GM12891 (cell line): ENCODE measurements at regions not wholly inside any gene's neighbourhood (a gene's known extent, or its start where the extent isn't known, plus 50 kb on each side); places are given as distances from the start of the nearest gene placed in this dataset.

ENCODE experiments used
- POLR2A ChIP-seq: IDR thresholded peaks from 2 replicates; pipeline ENCODE4 v1.6.1; 2011; ENCODE audit warnings: low read depth, low read length, control low read depth
- POLR2AphosphoS5 ChIP-seq: IDR thresholded peaks from 2 replicates; pipeline ENCODE4 v1.6.1; 2011; ENCODE audit warnings: low read depth, low read length, control low read depth
- POU2F2 ChIP-seq: IDR thresholded peaks from 2 replicates; pipeline ENCODE4 v1.6.1; 2011; ENCODE audit warnings: low read depth, mild to moderate bottlenecking, control low read depth, low read length, moderate library complexity
- SPI1 ChIP-seq: IDR thresholded peaks from 2 replicates; pipeline ENCODE4 v1.6.1; 2011; ENCODE audit warnings: low read depth, low read length, control low read depth
- TAF1 ChIP-seq: IDR thresholded peaks from 2 replicates; pipeline ENCODE4 v1.6.1; 2011; ENCODE audit warnings: low read depth, low read length, control low read depth

GRCh38 chr9:22210936-22211335 lies 201.8 kb upstream of the CDKN2B start:
- TF ChIP-seq TAF1 (no peak), POLR2A (no peak), POLR2AphosphoS5 (no peak), SPI1 (no peak), POU2F2 (no peak)
